NCI-H2196 treated with DMSO at 0.1 percent for 48 hours (cell line): ENCODE measurements at regions not wholly inside any gene's neighbourhood (a gene's known extent, or its start where the extent isn't known, plus 50 kb on each side); places are given as distances from the start of the nearest gene placed in this dataset.
"Not testable (repeated sequence)": the region's sequence is repeated elsewhere in the genome, so short reads cannot be mapped to it uniquely, and the experiment has no call there.

Source experiments
- DNase-seq: peaks from one replicate; lab custom pipeline; 2025; ENCODE audit not compliant: unreplicated experiment; lab: John Stamatoyannopoulos, UW

DNA sequence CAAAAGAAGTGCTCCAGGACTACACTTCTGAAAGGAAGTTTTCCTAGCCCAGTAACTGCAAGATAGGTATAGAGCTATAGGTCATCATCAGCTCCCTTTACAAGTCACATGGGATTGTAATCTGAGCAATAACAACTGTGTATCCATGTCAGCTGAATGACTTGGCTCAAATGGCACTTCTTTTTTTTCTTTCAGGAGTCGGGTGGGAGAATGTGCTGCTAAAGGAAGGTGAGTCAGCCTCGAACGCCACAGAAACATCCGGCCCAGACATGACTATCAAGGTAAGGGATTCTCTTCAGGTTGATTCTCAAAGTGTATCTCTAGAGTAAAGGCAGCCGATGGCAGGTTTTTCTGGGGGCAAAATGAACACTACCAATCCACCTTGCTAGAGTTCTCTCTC lies 192.2 kb downstream of the C9orf152 start:
- DNase-seq, result no peak

DNA sequence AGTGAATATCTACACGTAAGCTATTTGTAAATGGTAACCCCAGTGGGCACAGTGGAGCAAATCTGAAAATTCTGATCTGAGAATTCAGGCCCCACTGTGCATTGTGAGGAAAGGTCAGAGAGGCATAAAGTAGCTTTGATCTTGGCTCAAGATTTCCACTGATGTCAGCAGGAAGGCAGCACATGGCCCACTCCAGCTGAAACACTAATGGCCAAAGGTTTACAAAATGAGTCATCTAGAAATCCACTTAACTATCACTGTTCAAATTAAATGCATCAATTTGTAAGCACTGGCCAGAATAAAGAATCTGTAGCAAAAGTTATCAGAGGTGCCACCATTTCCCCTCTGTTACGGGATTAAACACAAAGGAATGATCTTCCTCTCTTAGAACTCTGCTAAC lies 191.6 kb downstream of the C9orf152 start:
- DNase-seq, result peak; percentile 30

DNA sequence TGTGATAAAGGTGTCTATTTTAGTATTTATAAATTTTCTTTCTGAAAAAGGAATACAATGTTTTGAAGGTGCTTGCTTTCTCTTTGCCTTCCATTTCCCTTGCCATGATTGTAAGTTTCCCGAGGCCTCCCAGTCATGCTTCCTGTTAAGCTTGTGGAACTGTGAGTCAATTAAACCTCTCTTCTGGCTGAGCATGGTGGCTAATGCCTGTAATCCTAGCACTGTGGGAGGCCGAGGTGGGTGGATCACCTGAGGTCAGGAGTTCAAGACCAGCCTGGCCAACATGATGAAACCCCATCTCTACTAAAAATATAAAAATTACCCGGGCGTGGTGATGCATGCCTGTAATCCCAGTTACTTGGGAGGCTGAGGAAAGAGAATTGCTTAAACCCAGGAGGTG lies 187.7 kb downstream of the C9orf152 start:
- not testable (repeated sequence) for DNase-seq

DNA sequence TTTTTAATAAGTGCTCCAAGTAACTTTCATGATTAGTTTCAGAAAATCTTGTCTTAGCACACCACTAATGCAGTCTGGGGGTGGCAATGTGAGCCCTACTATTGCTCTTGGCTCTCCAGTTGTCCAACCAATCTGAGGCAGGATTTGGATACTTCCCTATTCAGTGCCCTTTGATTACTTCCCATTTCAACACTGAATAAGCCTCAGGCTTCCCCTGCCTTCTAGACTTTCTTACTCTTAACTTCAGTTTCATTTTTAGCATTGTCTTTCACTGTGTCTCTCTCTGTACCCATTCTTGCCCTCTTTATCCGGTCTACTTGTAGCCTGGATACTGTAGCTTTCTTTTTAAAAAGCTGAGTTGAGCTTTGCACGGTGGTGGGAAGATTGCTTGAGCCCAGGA lies 186.1 kb downstream of the C9orf152 start:
- no peak for DNase-seq

DNA sequence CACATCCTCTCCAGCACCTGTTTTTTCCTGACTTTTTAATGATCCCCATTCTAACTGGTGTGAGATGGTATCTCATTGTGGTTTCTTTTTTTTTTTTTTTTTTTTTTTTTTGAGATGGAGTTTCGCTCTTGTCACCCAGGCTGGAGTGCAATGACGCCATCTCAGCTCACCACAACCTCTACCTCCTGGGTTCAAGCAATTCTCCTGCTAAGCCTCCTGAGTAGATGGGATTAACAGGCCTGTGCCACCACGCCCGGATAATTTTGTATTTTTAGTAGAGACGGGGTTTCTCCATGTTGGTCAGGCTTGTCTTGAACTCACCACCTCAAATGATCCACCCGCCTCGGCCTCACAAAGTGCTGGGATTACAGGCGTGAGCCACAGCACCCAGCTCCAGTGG lies 184.7 kb downstream of the C9orf152 start:
- DNase-seq, result not testable (repeated sequence)

DNA sequence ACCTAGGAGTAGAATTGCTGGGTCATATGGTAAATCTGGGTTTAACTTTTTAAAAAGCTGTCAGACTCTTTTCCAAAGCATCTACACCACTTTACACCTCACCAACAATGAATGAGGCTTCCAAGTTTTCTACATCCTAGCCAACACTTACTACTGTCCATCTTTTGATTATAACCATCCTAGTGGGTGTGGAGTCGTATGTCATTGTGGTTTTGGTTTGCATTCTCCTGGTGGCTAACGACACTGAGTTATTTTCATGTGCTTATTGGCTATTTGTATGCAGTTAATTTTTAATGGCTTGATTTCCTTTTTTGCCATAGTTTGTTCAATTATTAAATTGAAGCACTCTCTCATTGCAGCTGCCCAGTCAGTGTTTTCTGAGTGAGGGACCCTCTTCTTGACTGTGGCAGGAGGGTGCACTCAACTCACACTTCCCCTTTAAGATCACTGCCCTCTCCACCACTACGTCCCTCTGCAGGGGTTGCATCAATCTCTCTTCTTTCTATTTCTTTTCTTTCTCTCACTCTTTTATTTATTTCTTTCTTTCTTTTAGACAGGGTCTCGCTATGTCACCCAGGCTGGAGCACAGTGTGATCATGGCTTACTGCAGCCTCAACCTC lies 182.3 kb downstream of the C9orf152 start:
- DNase-seq, result no peak

DNA sequence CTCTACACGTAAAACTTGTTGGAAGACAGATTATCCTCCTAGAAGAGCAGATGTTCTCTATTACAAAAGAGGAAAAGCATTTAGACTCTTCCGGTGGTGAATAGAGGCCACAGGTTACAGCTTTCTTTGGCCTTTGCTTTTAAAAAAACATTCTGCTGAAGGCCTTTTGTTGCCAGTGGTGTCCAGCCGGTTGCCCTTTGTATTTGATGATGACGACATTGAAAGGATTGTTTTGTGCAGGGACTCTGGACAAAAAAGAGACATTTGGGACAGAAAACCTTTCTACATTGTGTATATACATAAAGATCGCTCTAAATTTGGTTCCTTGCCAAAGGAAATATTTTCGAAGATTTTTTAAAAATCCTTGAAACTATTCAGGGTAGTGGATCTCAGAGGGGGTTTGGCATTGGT lies 180.3 kb downstream of the C9orf152 start:
- peak; percentile 47 for DNase-seq

DNA sequence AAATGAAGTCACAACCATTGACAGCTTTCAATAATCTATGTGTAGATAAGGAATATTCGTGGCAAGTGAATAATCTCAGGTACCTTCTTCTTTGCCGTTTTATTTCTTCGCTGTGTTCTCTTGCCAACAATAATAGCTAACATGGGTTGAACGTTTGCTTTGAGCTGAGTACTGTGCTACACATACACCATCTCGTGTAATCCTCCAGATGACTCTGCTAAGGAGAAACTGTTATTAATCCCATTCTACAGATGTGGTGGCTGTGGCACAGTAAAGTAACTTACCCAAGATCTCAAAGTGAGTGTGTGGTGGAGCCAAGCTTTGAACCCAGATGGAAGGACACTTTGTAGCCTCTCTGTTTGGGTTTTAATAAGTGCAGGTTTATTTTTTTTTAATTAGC lies 179.7 kb downstream of the C9orf152 start:
- DNase-seq, result no peak

DNA sequence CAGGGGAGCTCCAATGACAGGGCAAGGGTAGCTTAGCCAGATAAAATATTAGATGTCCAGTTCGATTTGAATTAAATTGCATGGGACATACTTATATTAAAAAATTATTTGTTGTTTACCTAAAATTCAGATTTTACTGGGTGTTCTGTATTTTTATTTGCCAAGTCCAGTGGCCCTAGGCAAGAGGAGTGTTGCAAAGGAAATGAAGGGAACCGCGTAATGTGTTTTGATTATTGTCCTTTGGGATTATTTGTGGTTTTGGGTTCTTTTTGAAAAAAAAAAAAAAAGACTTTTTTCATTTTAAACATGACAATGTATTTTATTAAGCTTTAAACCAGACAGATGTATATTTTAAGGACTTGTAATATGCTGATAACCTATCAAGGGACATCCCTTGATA lies 179.3 kb downstream of the C9orf152 start:
- no peak for DNase-seq

DNA sequence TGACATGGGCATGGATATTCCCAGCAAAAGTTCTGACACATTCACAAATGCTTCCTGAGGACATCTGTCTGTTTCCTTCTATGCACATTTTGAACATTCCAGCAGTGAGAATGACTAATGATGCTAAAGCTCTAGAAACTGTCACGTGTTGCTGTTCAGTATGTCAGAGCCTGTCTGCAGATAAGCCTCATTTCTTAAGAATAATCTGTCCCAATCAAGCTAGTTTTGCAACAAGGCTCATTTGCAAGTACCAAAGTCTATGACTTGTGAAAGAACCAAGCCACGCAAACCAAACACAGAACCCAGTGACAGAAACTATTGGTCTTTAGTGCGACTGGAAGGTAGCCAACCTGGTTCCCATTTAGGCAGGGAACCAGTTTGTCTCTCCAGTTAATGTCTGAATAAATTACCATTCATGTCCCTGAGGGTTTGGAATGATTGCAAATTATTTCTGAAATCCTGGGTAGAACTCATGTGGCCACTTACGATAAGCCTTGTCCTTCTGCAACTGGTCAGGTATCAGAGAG lies 178.5 kb downstream of the C9orf152 start:
- DNase-seq, result no peak

DNA sequence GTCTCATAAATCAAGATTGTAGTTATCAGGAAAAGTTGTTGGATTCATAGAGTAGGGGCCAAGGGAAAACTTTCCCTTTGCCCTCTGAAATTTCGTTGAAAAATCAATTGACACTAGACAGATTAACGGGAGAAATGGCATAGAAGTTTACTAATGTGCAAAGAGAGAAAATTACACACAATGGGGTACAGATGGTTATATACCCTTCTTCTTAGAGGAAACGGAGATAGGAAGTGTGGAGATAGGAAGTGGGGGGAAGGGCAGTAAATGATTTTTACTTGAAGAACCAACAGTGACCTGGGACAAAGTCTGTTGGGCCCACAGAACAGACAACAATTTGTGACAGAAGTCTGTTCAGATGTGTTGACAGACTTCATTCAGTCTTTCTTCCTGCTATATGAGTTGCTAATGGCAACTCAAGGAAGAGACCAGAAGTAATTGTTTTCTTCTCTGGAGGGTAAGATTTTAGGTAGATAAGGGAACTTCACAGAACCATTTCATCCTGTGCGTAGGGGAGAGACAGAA lies 177.9 kb downstream of the C9orf152 start:
- DNase-seq, result no peak

DNA sequence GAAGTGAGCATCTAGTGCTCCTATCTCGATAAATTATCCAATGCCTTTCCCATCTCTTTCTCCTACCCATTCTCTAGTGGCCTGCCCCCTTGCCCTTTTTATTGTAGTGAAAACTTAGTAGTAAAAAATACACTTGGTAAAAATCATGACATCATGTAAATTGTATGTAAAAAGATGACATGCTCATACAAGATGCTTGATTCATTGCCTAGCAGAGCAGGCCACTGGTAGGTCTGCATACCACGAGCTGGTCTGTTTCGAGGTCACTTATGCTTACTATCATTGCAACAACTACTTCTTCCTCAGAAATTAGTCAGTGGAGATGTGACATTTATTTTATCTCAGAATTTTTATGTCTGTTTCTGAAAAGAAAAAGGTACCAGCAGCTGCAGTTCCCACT lies 177.3 kb downstream of the C9orf152 start:
- no peak for DNase-seq

DNA sequence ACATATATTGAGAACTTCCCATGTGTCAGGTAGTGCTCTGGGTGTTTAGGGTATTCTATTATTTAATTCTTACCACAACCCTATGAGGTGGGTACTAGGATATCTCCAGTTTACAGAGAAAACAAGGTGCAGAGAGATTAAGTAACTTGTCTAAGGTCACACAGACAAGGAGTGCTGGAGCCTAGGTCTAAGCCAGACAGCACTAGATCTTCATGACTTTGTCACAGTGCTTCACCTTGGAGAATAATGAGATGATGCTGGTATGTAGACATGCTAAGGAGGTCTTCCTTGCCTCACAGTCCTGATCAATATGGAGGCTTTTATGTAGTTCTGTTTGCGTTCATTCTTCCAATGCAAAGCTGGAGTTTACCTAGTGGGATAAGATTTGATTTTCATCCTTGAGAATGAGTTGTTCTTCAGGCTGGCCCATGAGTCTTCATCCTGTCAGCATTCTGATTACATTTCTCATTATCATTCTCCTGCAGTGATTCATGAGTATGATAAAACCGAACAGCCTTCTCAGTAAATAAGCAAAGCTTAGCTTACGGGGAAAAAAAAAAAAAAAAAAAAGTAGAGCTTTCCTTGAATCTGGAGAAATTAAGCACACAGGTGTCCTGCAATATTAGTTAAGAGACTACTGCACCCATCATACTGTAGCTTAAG lies 176.3 kb downstream of the C9orf152 start:
- no peak for DNase-seq

DNA sequence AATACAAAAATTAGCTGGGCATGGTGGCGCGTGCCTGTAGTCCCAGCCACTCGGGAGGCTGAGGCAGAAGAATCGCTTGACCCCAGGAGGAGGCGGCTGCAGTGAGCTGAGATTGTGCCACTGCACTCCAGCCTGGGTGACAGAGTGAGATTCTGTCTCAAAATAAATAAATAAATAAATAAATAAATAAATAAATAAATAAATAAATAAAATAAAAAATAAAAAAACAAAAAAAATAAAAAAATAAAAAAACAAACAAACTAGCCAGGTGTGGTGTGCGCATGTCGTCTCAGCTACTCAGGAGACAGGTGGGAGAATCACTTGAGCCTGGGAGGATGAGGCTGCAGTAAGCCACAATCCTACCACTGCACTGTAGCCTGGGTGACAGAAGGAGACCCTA lies 175.4 kb downstream of the C9orf152 start:
- not testable (repeated sequence) for DNase-seq

DNA sequence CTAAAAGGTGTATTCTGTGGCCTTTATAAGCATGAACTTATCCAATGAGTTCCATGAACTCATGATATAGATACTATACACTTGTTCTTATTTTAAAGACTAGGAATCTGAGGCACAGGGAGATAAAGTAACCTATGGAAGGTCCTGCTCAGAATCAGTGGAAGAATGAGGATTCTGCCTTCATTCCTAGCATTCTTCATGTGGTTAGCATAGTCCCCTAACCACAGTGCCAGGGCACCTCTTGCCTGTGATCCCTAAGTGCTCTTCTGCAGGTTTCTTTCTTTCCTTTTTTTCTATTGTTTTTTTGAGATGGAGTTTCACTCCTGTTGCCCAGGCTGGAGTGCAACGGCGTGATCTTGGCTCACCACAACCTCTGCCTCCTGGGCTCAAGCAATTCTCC lies 174.1 kb downstream of the C9orf152 start:
- no peak for DNase-seq

DNA sequence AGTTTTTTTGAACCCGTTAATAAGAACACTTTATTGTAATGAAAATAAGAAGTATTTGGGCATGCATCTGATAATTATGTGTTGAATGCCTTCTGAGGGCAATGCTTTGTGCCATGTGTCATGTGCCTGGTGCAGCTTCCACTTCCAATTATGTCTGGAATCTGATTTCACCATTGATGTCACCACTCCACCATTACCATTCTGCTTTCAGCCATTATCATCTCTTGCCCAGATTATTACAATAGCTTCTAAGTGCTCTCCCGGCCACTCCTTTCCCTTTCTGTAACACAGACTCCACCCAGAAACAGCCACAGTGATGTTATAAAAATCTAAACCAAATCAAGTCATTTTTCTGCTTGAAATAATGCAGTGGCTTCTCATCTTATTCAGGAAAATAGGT lies 171.7 kb downstream of the C9orf152 start:
- DNase-seq, result no peak

DNA sequence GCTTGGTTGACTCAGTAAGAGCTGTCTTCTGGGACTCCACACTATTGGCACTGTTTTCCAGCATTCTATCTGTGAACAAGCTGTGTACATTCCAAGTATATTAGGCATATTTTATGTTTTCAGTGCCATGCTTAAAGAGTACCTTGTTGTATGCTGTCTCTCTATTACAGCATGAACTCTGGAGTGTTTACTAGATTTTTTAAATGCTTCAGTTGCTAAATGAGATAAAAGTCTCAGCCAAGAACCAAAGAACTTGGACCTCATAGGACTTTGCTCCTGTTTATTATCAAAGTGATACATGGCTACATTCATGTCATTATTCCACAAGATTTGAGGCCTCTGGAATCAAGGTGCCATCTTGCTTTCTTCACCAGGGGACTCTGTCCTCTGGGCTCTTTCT lies 167.2 kb downstream of the C9orf152 start:
- DNase-seq, result no peak

DNA sequence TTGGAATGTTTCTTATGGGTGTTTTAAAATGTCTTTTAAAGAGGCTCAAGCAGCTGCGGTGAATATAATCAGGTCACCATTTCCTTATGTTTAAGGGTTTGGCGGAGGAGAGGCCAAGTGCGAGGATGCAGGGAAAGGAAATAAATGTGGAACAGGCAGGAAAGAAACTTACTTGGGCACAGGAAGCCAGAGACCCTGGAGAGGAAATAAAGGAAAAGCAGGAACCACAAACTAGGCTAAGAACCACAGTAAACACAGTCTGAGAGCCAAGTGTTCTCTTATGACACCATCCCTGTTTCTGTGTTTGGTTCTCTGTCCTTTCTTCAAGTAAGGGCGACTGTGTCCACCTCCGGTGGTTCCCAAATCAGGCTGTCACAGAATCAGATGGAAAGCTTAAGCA lies 166.5 kb downstream of the C9orf152 start:
- no peak for DNase-seq

DNA sequence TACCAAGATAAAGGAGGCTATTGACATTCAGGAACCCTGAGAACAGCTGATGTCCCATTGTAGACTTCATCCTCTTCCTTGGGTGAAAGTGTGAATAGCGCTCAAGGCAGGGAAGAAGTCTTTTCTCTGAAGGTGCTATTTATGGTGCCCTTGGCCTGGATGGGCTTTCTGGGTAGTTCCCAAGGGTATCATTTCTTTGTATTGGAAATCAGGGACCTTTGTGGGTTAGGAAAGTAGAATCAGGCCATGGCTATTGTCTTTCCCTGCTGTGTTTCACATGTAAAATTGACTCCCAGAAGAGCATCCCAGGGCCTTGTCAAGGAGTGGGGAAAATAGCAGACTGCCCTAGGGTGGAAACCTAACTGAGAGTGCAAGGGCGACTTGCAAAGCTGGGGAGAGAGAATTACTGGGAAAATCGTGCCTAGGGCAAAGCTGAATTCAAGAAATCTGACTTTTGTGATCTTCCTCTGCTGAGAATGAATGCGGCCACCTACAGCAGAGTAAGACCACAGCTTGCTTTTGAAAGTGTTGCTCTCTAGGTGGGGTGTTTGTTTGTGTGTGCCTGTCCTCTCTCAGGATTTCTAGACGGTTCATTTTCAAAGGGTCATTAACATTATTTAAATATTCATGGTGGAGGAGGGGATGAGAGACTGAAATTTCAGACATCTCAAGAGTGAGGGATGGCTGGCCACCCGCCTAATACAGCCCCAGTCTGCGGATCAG lies 160.6 kb downstream of the C9orf152 start:
- no peak for DNase-seq

DNA sequence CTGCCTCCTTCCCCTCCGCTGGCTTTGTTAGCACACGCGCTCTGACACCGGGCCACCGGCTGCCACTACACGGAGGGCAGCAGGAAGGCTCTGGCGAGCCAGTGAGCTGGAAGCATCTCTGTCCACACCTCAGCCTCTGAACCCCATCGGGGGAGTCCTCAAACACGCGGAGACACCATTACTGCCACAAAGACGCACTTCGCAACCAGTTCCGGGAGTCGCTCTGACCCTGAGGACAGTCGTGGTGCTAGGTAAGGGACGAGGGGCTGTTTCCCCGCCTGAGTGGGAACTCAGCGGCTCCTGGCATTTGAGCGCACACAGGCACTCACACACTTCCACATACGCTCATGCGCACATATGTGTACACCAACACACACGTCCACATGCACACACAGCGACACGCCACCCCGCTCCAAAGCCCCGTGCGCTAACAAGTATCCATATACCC lies 160.0 kb downstream of the C9orf152 start:
- no peak for DNase-seq

DNA sequence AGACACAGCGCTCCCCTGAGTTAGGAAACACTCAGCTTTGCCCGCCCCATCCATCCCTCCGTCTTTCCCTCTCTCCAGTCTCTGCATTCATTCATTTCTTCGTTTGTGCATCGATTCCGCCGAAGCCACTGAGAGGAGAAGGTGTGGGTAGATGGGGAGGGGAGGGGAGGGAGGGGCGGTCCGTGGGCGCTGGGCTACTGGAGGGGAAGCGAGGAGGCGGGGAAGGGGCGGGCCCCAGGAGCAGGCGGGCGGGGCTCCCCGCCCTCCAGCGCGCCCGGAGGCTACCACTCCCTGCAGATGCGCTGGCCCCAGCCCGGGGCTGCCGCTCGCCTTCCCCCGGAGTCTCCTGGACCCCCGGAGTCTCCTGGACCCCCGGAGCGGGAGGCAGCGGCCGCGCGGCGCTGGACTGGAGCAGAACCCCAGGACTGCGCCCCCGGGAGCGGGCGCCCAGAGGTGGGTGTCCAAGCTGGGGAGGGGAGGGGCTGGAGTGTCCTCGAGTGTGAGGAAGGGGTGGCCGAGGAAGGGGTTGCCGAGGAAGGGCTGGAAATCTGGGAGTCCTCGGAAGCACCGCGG lies 159.5 kb downstream of the C9orf152 start:
- DNase-seq, result peak; percentile 74
